Smooth muscle cell (in vitro differentiated cells): ENCODE measurements at regions not wholly inside any gene's neighbourhood (a gene's known extent, or its start where the extent isn't known, plus 50 kb on each side); places are given as distances from the start of the nearest gene placed in this dataset.
A peak's percentile ranks its signal among the peaks of the same experiment; 100 is the strongest.

ENCODE experiments used
- DNase-seq: peaks from one replicate; lab custom pipeline; 2025; ENCODE audit not compliant: unreplicated experiment; lab: John Stamatoyannopoulos, UW
- H2AFZ ChIP-seq: fragments of 200-600 bp; sonication (generic); 2 replicates; pipeline ENCODE4 v1.6.0; 2016; ENCODE audit warnings: antibody characterized with exemption, low read depth, mild to moderate bottlenecking
- H3F3A ChIP-seq: fragments of 200-600 bp; sonication (generic); 2 replicates; pipeline ENCODE4 v1.6.0; 2017; ENCODE audit warnings: antibody characterized with exemption, low read depth
- H3K27ac ChIP-seq: fragments of 200-600 bp; sonication (generic); 2 replicates; pipeline ENCODE4 v1.5.1; 2016; ENCODE audit warnings: low read depth, mild to moderate bottlenecking
- H3K27me3 ChIP-seq: fragments of 200-600 bp; sonication (generic); 2 replicates; pipeline ENCODE4 v1.6.1; 2016; ENCODE audit warnings: low read depth, mild to moderate bottlenecking
- H3K36me3 ChIP-seq: fragments of 200-600 bp; sonication (generic); 2 replicates; pipeline ENCODE4 v1.5.1; 2016; ENCODE audit warnings: low read depth
- H3K4me1 ChIP-seq: fragments of 200-600 bp; sonication (generic); 2 replicates; pipeline ENCODE4 v1.5.1; 2016; ENCODE audit warnings: low read depth
- H3K4me2 ChIP-seq: fragments of 200-600 bp; sonication (generic); 2 replicates; pipeline ENCODE4 v1.6.0; 2016; ENCODE audit warnings: mild to moderate bottlenecking
- H3K4me3 ChIP-seq: fragments of 200-600 bp; sonication (generic); 2 replicates; pipeline ENCODE4 v1.5.1; 2016; ENCODE audit warnings: mild to moderate bottlenecking
- H3K79me2 ChIP-seq: fragments of 200-600 bp; sonication (generic); 2 replicates; pipeline ENCODE4 v1.6.0; 2016; ENCODE audit warnings: low read depth, mild to moderate bottlenecking
- H3K9ac ChIP-seq: fragments of 200-600 bp; sonication (generic); 2 replicates; pipeline ENCODE4 v1.6.0; 2016; ENCODE audit warnings: low read depth
- H3K9me3 ChIP-seq: fragments of 200-600 bp; sonication (generic); replicated peaks from 2 replicates; pipeline ENCODE4 v1.5.1; 2016; ENCODE audit warnings: low read depth
- H4K20me1 ChIP-seq: fragments of 200-600 bp; sonication (generic); 2 replicates; pipeline ENCODE4 v1.6.0; 2016; ENCODE audit warnings: low read depth
- CTCF ChIP-seq: fragments of 200-600 bp; sonication (generic); IDR thresholded peaks from 2 replicates; pipeline ENCODE4 v1.5.1; 2017; ENCODE audit warnings: borderline replicate concordance, mild to moderate bottlenecking, antibody characterized with exemption; ENCODE audit not compliant: insufficient read depth, poor library complexity, severe bottlenecking
- WGBS: methylation state at CpG from one replicate; pipeline ENCODE4 v1.1.7; 2016; ENCODE audit warnings: low lambda C conversion rate; 5-methylcytosine and 5-hydroxymethylcytosine counted together

DNA sequence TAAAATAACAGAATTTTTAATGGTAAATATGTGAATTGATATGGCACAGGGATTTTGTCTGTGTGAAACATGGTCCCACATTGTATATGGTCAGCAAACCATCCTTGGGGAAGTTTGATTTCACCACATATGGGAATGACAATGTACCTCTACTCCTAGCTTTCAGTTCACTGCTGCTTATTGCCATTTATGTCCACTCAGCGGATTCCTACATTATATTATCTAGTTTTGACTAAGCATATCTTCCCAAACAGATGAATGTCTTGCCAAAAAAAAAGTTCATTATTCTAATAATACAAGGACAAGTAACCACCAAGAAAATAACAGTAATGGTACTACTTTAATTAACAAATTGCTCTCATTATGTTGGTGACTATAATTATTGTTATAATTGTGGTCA lies 1521.6 kb downstream of the MAT2B start:
- H3K9me3 ChIP-seq = no peaks in the 10 kb centered on the region
- no peaks in the 10 kb centered on the region for H3K4me1 ChIP-seq
- H3K27me3 ChIP-seq = no peaks in the 10 kb centered on the region
- H3K27ac ChIP-seq = no peak overlapping the region
- DNase-seq = no peak
- no peak overlapping the region for H3K4me2 ChIP-seq
- no peaks in the 10 kb centered on the region for H3F3A ChIP-seq
- no peak overlapping the region for H3K4me3 ChIP-seq
- WGBS = 90% methylated on average over 1 of the region's 1 CpG
- no peak for TF ChIP-seq CTCF
- no peaks in the 10 kb centered on the region for H4K20me1 ChIP-seq
- H3K79me2 ChIP-seq = no peaks in the 10 kb centered on the region
- no peak overlapping the region for H2AFZ ChIP-seq
- no peak overlapping the region for H3K9ac ChIP-seq
- no peaks in the 10 kb centered on the region for H3K36me3 ChIP-seq

DNA sequence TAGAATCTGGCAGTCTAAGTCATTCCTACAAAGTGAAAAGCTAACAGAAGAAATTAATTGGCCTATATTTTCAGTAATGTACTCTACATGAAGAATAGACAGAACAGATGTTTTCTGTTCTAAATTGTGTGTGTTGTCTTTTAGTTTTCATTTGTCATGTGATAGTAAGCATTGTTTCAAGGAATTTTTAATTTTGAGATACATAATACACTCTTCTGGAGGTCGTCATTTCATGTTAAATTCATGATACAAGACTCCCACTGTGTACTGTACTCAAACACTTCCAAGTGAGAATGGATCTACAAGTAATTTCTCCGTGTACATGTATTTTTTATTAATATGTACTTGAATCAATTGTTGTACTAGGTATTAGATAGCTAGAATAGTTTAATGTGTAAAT lies 1522.9 kb downstream of the MAT2B start:
- no peaks in the 10 kb centered on the region for H3K27me3 ChIP-seq
- no peaks in the 10 kb centered on the region for H4K20me1 ChIP-seq
- H3K4me1 ChIP-seq = no peaks in the 10 kb centered on the region
- no peaks in the 10 kb centered on the region for H3K79me2 ChIP-seq
- H3K27ac ChIP-seq = no peak overlapping the region
- H3K4me2 ChIP-seq = no peak overlapping the region
- H3K4me3 ChIP-seq = no peak overlapping the region
- no peak overlapping the region for H3K9ac ChIP-seq
- DNase-seq = no peak
- no peak for TF ChIP-seq CTCF
- H2AFZ ChIP-seq = peak overlapping the region; percentile 30
- H3F3A ChIP-seq = no peaks in the 10 kb centered on the region
- H3K36me3 ChIP-seq = no peaks in the 10 kb centered on the region
- H3K9me3 ChIP-seq = no peaks in the 10 kb centered on the region
- WGBS = 82% methylated on average over 2 of the region's 2 CpGs

- no peak overlapping the region for H3K4me3 ChIP-seq
- H3F3A ChIP-seq = no peaks in the 10 kb centered on the region
- H3K4me1 ChIP-seq = no peaks in the 10 kb centered on the region
- H3K9me3 ChIP-seq = no peaks in the 10 kb centered on the region
- H3K4me2 ChIP-seq = no peak overlapping the region
- peak overlapping the region; percentile 25 for H2AFZ ChIP-seq
- peak; percentile 53 for TF ChIP-seq CTCF
- no peaks in the 10 kb centered on the region for H3K36me3 ChIP-seq
- 78% methylated on average over 3 of the region's 3 CpGs for WGBS
- no peak for DNase-seq
- H3K9ac ChIP-seq = no peak overlapping the region
- no peaks in the 10 kb centered on the region for H3K27me3 ChIP-seq
- no peak overlapping the region for H3K27ac ChIP-seq
- H3K79me2 ChIP-seq = no peaks in the 10 kb centered on the region
- no peaks in the 10 kb centered on the region for H4K20me1 ChIP-seq
Observed at GRCh38 chr5:165029099-165029870, 1523.9 kb downstream of the MAT2B start.

DNA sequence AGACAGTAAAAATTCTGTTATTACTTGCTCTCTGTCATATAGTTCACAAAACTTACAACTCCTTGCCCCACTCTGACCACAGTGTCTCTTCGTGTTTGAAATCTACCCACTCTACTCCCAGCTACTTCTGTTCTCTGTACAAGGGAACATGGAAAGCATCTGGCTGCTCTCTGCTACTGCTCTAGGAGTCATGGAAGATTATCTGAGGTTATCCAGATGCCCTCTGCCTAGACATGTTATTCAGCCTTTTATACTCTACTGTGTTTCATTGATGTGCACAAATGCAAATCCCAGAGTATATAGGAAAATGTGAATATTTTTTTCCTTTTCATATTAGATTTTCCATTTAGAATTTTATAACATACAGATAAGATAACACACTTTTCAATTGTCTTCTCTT lies 1525.6 kb downstream of the MAT2B start:
- Histone ChIP-seq H3K36me3 (no peaks in the 10 kb centered on the region), H3F3A (no peaks in the 10 kb centered on the region), H3K79me2 (no peaks in the 10 kb centered on the region), H3K4me1 (no peaks in the 10 kb centered on the region), H3K4me2 (no peak overlapping the region), H3K4me3 (no peak overlapping the region), H2AFZ (no peak overlapping the region), H4K20me1 (no peaks in the 10 kb centered on the region), H3K27me3 (no peaks in the 10 kb centered on the region), H3K9ac (no peak overlapping the region), H3K9me3 (no peaks in the 10 kb centered on the region), H3K27ac (no peak overlapping the region)
- no peak for DNase-seq
- 28% methylated on average over 1 of the region's 1 CpG for WGBS
- no peak for TF ChIP-seq CTCF
